ENCODE measurements at regions not wholly inside any gene's neighbourhood (a gene's known extent, or its start where the extent isn't known, plus 50 kb on each side); places are given as distances from the start of the nearest gene placed in this dataset.

DNA sequence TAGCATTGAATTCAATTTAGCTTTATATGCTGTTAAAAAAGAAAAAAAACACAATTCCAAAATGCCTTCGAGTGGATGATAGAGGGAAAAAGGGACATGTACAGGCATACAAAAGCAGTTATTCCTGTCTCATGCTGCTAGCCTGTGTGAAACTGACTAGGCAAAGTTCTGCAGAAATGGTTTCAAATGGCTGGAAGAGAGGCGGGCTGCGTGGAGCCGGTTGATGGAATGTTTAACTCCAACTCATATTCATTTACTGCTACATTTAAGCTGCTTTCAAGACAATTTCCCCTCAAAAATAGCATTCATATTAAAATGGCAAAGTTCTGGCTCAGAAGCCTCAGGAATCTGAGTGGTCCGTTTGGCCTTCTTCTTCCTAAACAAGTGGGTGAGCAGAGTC lies 143.8 kb upstream of the PPARGC1A start:
- no peak for DNase-seq

DNA sequence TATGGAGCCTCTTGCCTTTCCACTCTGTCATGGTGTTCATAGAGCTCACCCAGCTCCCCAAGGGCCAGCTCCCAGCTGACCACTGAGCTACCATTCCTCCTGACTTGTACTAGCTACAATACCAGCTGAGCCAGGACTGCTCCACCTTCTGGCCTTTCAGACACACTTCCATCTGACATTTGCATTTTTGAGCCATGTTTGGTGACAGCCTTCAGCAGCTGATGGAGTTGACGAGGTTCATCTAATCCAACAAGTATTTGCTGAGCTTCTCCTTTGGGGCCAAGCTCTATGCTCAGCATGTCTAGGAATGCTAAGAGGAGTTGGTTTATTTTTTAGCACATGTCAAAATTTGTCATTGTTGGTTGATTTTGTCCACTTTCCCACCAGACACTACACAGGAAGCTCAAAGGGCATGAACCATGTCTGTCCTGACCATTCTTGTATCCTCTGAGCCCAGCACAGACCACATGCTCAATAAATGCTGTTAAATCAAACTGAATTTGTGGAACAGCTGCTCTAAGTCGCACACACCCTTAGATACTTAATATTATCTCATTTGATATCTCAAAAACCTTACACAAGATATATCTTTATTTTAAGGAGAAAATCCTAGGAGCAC lies 142.6 kb upstream of the PPARGC1A start:
- DNase-seq, result no peak

DNA sequence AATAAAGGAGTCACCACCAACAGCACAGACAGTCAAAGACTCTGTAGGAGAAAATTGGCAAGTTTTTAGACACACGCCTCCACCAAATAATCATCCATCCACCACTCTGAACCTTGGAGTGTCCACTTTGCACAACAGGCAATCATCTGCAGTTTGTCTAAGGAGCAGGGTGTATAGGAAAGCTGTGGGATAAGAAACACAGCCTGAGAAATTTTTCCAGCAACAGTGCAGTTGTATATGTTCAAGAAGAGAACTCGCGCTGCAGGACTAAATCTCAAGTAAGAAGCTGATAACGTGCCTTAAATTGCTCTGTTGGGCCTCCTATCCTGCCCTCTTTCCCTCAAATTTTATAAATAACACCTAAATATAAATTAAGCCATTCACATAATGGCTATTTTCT lies 136.7 kb upstream of the PPARGC1A start:
- DNase-seq, result no peak

DNA sequence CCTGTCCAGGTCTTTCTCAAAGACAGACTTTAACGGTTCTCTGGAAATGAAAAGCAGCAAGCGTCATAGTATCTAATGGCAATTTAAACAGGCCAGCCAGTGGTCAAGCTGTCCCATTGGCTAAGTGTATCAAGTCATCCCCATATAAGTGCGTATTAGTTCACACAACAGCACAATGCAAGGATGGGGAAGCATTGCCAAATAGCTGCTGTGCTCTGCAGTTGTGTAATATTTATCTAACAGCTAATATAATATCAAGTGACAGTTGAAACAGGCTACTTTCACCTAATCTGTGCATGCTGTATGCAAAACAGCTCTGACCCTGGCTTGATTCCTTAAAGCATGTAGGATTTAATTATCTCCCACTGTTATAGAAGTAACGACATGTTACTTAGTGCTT lies 134.8 kb upstream of the PPARGC1A start:
- no peak for DNase-seq

DNA sequence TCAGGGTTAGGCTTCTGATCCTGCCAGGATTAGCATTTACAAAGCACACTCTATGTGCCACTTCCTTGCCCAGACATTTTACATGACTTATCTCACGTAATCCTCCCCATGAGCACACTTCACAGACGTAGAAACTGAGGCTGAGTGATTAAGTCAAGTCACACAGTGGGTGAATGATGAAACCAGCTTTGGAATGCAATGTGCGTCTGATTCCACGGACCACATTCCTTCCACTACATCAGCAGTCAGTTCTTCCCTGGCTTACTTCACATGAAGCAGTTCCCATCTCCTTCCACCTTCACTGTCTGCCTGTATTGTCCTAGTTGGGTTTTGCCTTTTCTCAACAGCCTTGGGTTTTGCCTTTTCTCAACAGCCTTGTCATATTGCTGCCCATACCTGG lies 134.3 kb upstream of the PPARGC1A start:
- no peak for DNase-seq

DNA sequence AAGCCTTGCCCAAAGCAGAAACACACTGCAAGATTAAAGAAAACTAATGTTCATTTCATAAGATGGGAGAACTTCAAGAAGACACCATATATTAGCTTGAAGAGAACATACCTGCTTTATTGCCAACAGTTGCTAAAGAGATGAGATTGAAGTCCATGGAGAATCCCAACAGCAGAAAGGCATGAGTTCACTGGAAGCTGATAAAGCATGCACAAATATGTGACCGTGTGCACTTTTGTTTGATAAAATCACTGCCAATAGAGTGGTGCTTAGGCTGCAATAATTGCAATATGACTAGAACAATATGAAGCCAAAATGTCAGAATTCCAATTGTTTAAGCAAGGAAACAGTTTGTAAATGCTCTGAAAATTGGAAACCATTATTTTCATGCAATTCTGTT lies 125.9 kb upstream of the PPARGC1A start:
- no peak for DNase-seq

DNA sequence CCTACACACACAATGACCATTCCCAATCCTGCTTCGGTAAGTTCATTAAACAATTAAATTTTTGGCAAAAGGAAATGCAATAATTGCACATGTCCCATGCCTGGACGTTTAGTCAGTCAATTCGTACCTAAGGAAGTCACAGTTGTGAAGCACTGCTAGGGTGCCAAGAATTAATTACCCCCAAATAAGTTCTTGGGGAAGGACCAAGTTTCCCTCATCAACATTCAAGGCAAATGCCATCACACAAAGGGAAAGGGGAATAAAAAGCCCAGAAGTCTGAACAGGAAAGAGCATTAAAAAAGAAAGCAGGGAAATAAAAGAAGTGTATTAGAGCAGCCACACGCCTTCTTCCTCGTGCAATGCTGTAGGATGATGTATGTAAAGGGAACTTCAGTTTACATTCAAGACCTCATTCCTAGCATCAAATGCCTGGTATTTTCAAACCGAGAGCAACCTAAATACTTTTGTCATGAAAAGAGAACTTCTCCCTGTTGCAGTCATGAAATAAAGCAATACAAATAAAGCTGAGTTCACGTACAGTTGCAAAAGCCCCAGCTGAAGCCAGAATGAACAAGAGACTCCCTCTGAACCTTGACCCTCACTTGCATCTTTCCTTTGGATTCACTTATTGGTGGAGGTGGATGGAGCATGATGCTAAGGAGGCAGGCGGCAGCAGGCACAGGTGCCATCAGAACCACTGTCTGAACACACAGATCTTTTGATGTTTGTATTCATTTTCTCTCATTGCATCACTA lies 124.0 kb upstream of the PPARGC1A start:
- no peak for DNase-seq

DNA sequence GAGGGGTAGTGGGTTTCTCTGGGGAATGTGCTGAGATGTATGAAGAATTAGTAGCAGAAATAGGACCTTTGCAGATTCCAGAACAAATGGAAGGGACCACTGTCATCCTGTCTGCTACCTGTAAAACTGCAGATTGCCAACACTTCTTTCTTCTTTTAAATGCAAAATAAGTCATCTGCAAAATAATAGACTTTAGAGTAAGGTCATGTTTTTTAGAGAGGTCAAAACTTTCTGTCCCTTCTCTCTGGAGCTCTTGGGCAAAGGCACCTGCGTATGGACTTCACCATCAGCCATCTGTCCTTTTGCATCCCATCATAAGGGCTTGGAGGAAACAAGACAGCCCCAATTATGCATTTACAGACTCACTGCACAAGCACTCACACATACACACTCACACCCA lies 121.1 kb upstream of the PPARGC1A start:
- DNase-seq, result no peak

DNA sequence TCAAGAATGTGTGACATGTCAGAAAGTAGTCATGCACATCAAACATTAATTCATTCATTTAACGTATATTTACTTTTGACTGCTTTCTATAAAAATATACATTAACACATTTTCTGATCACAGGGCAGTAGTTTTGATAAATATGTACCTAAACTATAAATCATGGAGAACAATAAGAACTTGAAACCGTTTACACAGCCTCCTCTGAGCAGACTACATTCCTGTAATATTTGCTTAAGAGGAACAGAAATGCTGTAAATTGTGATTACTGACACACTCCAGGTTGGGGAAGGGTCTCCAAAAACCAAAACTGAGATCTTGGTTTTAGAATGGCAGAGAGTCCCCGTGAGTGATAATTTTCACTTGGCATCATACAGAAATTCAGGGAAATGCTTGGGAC lies 120.7 kb upstream of the PPARGC1A start:
- DNase-seq, result no peak

DNA sequence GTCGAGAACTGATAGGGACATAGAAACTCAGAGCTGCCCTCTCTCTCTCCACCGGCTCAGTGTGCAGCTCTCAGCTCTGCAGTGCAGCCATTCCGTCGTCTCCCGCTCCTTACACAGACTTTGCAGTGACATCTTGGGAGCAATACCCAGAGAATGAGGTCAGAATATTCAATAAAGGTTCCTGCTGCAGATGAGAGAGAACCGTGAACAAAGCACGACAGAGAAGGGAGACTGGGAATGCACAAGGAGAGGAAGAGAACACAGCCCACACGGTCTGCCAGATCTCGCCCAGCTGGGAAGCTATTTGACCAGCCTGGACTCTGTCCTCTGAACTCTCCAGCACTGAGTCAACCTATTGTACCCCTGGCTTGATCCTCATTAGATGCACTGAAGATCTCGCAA lies 118.0 kb upstream of the PPARGC1A start:
- no peak for DNase-seq

DNA sequence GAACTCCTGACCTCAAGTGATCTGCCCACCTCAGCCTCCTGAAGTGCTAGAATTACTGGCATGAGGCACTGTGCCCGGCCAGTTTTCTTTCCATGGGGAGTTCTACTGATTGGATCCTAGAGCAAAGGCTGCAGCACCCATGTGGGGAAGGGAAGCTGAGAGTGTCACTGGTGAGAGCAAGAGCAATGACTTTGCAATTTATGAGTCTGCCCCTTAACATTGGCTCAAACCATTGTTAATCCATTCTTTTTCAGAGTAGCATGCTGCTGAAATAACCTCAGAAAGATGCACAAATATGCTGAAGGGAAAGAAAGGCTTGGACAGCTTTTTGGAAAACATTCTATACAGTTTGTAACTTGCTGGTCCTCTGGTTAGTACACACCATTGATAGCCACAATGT lies 116.4 kb upstream of the PPARGC1A start:
- no peak for DNase-seq

DNA sequence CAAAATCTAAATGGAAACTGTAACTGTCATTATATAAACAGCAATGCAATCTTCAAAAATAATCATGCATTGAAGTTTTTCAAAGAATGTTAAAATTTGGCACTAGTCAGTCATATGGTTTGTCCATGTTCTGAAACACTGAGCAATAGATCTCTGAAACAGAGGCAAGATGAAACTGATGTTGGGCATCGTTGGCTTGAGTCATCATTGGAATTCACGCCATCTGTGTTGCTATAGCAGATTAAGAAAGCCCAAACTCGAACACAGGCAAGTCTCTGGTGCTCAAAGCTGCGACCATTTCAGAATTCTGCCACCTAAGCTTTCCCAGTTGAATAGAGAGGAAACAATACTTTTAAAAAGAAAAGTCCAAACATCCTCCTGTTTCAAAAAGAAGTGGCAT lies 114.1 kb upstream of the PPARGC1A start:
- DNase-seq, result no peak

DNA sequence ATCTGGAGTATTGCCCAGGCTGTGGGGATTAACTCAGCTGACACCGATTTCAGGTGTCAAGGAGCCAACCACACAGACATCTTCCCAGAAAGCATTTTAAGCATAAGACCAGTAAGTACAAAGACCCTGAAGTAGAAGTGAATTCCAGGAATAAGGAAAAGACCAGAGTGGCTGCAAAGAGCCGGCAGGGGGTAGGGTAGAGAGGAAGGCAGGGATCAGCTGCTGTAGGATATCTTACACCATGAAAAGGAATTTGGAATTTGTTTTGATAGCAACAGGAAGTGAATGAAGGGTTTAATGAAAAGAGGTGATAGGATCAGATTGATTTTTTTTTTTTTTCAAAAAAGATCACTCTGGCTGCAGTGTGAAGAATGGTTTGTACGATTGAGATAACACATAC lies 113.6 kb upstream of the PPARGC1A start:
- DNase-seq, result no peak

DNA sequence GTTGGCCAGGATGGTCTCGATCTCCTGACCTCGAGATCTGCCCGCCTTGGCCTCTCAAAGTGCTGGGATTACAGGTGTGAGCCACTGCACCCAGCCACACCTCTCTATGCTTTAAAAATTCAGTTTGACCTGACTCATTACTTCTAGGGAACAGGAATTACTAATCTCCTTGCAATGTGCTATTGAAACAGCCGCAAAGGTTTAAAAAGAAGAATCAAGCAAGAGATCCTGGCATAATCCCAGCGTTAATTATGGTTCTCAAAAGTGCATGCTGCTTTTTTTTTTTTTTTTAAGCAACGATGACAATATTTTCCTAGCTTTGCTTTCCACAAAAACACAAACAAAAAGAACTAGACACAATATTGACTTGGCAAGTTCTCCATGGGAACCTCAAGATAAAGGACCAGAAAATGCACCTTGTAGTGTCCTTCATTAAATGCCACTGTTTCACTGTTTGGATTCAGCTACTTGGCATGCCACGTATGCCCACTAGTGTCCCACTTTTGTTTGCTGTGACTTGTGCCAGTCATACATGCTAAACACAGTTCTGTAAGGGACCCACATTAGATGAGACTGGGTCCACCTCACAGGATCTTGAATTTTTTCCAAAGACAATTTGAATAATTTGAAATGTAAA lies 112.6 kb upstream of the PPARGC1A start:
- DNase-seq, result no peak

DNA sequence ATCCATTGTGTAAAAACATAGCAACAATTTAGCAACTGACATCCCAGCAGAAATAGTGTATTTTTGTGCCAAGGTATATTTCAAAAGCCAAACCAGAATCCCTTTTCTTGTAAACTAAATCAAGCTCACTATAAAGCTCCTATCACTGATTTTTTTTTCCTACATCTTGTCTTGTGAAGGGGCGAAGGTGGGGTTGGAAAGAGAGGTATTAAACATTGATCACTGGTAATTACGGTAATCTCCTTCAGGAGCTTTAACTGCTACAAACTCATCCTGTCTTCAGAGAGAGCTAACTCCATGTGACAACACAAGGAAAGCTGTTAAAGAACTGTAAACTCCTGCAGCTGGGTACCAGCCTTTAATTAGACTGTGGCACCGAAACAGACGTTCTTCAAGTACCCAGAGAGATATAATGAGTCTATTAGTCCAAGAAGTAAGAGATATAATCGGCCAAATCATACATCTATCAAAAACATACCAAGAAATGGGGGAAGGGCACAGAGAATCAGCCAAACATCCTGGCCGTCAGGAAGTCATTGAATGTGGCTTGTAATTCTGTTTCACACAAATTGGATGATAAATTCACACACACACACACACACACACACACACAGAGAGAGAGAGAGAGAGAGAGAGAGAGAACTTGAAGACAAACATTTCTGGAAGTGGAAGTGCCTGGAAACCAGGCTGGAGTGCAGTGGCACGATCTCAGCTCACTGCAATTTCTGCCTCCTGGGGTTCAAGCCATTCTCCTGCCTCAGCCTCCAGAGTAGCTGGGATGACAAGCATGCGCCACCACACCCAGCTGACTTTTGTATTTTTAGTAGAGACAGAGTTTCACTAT lies 111.9 kb upstream of the PPARGC1A start:
- no peak for DNase-seq

DNA sequence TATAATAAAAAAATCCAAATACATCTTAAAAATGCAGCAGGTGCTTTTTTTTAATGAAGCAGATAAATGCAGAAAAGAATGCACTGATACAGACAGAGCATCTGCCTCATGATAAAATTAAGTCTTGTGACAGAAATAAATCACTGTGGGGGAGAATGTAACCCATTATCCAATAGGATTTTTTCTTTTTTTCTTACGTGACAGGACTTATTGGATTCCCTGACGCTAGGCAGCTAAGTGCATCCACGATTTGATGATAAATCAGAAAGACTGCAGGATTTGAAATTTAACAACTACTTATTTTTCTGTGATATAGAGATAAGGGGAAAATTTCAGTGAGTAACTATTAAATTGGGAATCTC lies 110.6 kb upstream of the PPARGC1A start:
- DNase-seq, result no peak

DNA sequence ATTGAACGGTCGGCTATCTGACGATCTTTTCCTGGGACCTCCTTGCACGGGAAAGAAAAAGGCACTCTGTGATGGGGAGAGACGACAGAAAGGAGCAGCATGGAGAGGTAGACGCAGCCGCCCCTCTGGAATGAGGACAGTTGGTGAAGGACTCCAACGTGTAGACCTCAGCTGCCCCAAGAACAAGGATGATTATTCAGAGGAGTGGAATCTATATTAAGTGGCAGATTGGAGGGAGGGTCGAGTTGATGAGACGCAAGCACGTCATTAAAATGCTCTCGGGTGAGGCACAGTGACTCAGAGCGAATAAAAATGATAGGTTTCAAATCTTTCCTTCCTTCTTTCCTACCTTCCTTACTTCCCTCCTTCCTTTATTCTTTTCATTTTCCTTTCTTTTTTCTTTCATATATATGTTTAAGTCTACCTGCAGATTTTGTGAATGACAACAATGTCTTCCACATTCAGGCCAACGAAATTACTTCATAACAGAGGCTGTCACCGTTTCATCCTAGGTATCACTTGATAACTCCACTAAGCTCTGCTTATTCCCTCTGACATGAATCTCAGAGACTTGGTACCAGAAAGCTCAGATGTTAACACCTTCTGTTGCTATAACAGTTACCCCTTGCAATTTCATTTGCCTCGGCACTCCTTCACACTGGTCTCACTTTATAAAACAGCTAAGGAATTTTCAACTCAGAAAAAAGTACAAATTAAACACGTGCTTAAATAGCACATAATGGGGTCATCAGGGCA lies 110.0 kb upstream of the PPARGC1A start:
- no peak for DNase-seq

DNA sequence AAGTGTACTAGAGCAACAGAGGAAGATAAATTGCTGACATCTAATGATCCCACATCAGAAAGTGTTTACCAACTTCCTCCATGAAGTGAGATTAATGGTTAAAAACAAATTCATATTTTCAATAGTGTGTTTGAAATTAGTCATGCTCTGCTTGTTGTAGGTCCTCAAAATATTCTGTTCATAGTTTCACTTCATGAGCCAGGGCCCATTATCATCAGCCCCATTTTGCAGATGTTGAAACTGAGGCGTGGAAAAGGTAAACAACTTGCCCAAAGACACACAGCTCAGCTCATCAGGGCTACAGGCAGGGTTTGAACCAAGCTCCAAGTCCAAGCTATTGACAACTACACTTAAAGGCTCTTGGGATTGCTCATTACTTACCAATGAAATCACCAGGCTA lies 103.5 kb upstream of the PPARGC1A start:
- no peak for DNase-seq

DNA sequence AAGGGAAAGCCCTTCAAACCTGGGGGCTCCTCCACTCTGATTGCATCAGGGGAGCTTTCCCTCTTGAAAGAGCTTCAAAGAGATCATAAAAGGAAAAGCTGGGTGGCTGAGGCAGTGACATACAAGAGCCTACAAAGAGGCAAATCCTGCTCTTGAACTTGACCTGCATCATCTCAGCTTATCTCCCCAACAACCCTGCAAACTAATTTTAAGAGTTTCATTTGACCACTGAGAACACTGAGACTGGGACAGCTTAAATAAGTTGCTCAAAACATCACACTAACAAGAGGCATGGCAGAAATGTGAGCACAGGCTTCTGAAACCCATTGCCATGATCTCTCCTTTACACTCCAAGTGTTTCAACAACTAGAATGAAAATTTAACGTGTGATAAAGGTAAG lies 101.6 kb upstream of the PPARGC1A start:
- DNase-seq, result no peak

DNA sequence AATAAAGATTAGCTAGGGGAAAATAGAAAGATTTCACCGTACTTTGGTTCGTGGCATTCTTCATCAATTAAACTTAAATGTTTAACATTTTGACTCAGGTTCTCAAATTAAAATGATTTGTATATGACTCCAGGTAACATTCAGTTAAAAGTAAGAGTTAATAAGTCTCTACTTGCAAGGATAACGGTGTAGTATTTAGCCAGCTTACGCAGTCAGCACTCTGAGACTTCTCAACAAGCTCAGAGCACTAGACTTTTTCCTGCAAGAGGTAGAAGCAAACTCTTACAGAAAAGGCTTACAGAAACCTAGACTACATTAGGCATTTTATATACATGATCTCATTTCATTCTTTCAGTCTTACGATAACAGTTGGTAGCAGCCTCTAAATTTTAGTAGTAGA lies 96.4 kb upstream of the PPARGC1A start:
- no peak for DNase-seq

DNA sequence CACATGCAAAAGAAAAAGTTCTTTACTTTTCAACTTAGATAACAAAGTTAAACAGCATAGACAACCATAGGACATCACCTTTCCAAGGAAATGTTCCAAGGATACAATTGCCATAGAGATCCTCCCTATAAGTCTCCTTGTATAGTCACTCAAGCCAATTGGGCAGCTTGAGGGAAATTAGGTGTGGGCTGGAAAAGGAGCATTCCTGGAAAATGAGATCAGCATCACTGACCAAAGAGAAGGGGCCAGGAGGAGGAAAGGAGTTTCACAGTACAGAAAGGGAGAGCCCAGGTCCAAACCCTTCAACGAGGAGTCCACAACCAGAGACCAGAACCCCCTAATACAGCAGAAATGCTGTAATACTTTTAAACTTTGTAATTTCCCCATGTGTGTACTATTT lies 91.5 kb upstream of the PPARGC1A start:
- DNase-seq, result no peak

DNA sequence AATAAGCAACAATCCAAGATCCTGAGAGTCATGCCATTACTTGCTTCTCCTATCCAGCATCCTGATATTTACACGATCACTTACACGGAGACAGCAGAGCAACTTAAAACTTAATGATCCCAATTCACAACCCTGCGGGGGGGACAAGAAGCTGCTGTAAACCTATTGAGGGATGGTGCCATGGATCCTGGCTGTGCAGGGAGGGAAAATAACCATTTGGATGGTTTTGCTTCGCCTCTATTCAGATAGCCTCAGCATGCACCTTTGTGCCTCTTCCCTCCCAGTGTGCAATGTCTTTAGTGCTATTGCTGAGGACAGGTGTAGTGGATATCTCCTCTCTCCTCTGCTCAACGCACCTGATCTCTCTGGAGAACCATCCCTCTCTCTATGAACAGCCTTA lies 89.7 kb upstream of the PPARGC1A start:
- no peak for DNase-seq

DNA sequence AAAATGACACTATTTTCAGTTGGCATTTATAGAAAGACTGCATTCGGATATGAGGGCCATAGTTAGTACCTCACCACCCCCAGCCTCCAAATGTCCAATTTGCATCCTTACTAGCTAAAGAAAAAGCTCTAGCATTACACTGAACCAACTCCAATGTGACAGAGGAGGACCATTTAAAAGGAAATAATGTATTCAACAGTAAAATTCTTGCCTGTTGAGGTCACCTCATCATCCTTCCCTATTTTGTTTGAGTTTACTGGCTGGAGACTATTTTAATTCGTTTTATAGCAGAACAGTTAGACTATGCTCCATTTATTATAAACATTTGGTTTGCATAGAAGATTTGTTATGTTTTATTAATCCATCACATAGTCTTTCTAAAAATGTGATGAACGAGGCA lies 88.2 kb upstream of the PPARGC1A start:
- DNase-seq, result no peak

Measured in T-helper 9 cell (primary cell).